Lung (tissue), 11 donors: ENCODE measurements at regions not wholly inside any gene's neighbourhood (a gene's known extent, or its start where the extent isn't known, plus 50 kb on each side); places are given as distances from the start of the nearest gene placed in this dataset.

Experiments
- ATAC-seq: fragments of 200-7000 bp; cut with Tn5 transposase; one replicate; pipeline ENCODE4 v1.9.1; 2020; ENCODE audit warnings: moderate number of reproducible peaks; ENCODE audit not compliant: insufficient read depth, low FRiP score
- DNase-seq, 3 donors: peaks; one replicate each; pipeline ENCODE4 v3.0.0-alpha.2; 2013 to 2017
- H3K27ac ChIP-seq, 2 donors: one replicate each; pipeline ENCODE4 v1.5.1; 2013; ENCODE audit warnings: mild to moderate bottlenecking in 2 of 2, moderate library complexity in 2 of 2, control low read depth in 1 of 2, inconsistent platforms in 1 of 2, low read depth in 1 of 2, low read length in 1 of 2
- H3K27me3 ChIP-seq, 3 donors: one replicate each; pipeline ENCODE4 v1.5.1; 2013; ENCODE audit warnings: low read length in 2 of 3; ENCODE audit not compliant: control insufficient read depth in 3 of 3, insufficient read depth in 3 of 3
- H3K36me3 ChIP-seq, 4 donors: one replicate each; pipeline ENCODE4 v1.5.1; 2013; ENCODE audit warnings: low read length in 4 of 4, mild to moderate bottlenecking in 1 of 4, moderate library complexity in 1 of 4; ENCODE audit not compliant: control insufficient read depth in 4 of 4, insufficient read depth in 4 of 4
- H3K4me1 ChIP-seq, 5 donors: one replicate each; pipeline ENCODE4 v1.5.1; 2013; ENCODE audit warnings: low read length in 5 of 5, mild to moderate bottlenecking in 2 of 5, moderate library complexity in 1 of 5; ENCODE audit not compliant: control insufficient read depth in 5 of 5, insufficient read depth in 5 of 5
- H3K4me3 ChIP-seq: one replicate; pipeline ENCODE4 v1.5.1; 2013; ENCODE audit warnings: mild to moderate bottlenecking, control low read depth, moderate library complexity
- H3K9ac ChIP-seq, 2 donors: one replicate each; pipeline ENCODE4 v1.5.1; 2013; ENCODE audit warnings: low read length in 2 of 2, control low read depth in 1 of 2; ENCODE audit not compliant: insufficient read depth in 1 of 2
- H3K9me3 ChIP-seq, 4 donors: one replicate each; pipeline ENCODE4 v1.5.1; 2013; ENCODE audit warnings: low read length in 3 of 4, mild to moderate bottlenecking in 1 of 4, moderate library complexity in 1 of 4; ENCODE audit not compliant: control insufficient read depth in 4 of 4, insufficient read depth in 3 of 4
- CTCF ChIP-seq: IDR thresholded peaks from 2 replicates; pipeline ENCODE4 v1.5.1; 2012; ENCODE audit warnings: mild to moderate bottlenecking; ENCODE audit errors: control extremely low read depth, extremely low read depth
- whole genome bisulfite sequencing, 2 donors: extraction: QIAGEN DNeasy Blood & Tissue Kit; methylation state at CpG; one replicate each; pipeline ENCODE4 v1.1.7; 2013; 5-methylcytosine and 5-hydroxymethylcytosine counted together
- donor health status: control.
- donor health status: control.
- donor health status: Bipolar disorder and iron deficiency.
- donor health status: healthy.
- donor health status: DM: yes; HTN: yes; CAD: no.

GRCh38 chr4:74649193-74649592 lies 145.1 kb downstream of the BTC start:
- no peak for TF ChIP-seq CTCF
- Histone ChIP-seq H3K4me1 (no peaks in the 10 kb centered on the region), H3K36me3 (no peaks in the 10 kb centered on the region), H3K4me3 (no peak overlapping the region), H3K27me3 (peaks cover 0 to 7% (median 0%) of the 10 kb centered on the region in 3 donors), H3K9ac (no peak overlapping the region), H3K9me3 (peaks cover 0 to 3% (median 0%) of the 10 kb centered on the region in 4 donors), H3K27ac (no peak overlapping the region)
- no peak for ATAC-seq
- no peak for DNase-seq
- 78 to 93% methylated on average over 1 of the region's 1 CpG for WGBS, 2 donors

- H3K9ac ChIP-seq, result no peak overlapping the region
- no peaks in the 10 kb centered on the region for H3K9me3 ChIP-seq
- H3K27me3 ChIP-seq, result peaks cover 0 to 7% (median 0%) of the 10 kb centered on the region in 3 donors
- ATAC-seq (no peak), DNase-seq (no peak)
- H3K4me3 ChIP-seq, result no peak overlapping the region
- no peak for TF ChIP-seq CTCF
- no peak overlapping the region for H3K27ac ChIP-seq
- H3K36me3 ChIP-seq, result no peaks in the 10 kb centered on the region
- H3K4me1 ChIP-seq, result no peaks in the 10 kb centered on the region
Measured at GRCh38 chr4:74651198-74651597, 143.1 kb downstream of the BTC start.

GRCh38 chr4:74653331-74654229 lies 140.7 kb downstream of the BTC start:
- 73 to 82% methylated on average over 7 of the region's 7 CpGs for WGBS, 2 donors
- peaks cover 0 to 7% (median 0%) of the 10 kb centered on the region in 3 donors for H3K27me3 ChIP-seq
- no peak overlapping the region for H3K27ac ChIP-seq
- no peak overlapping the region for H3K9ac ChIP-seq
- no peak overlapping the region for H3K4me3 ChIP-seq
- no peak for DNase-seq
- no peaks in the 10 kb centered on the region for H3K36me3 ChIP-seq
- H3K9me3 ChIP-seq, result no peaks in the 10 kb centered on the region
- no peak for TF ChIP-seq CTCF
- no peak for ATAC-seq
- H3K4me1 ChIP-seq, result no peaks in the 10 kb centered on the region
